Muscle layer of duodenum (tissue), 2 donors: ENCODE measurements at regions not wholly inside any gene's neighbourhood (a gene's known extent, or its start where the extent isn't known, plus 50 kb on each side); places are given as distances from the start of the nearest gene placed in this dataset.

Experiments used
- H3K27ac ChIP-seq: one replicate; pipeline ENCODE4 v1.7.0; 2013; ENCODE audit warnings: mild to moderate bottlenecking, low read length
- H3K27me3 ChIP-seq: one replicate; pipeline ENCODE4 v1.7.0; 2013; ENCODE audit warnings: low read depth, mild to moderate bottlenecking, control low read depth, low read length
- H3K36me3 ChIP-seq, 2 donors: one replicate each; pipeline ENCODE4 v1.7.0; 2013; ENCODE audit warnings: low read length in 2 of 2, control low read depth in 1 of 2, mild to moderate bottlenecking in 1 of 2; ENCODE audit not compliant: insufficient read depth in 2 of 2, control insufficient read depth in 1 of 2
- H3K4me1 ChIP-seq, 2 donors: one replicate each; pipeline ENCODE4 v1.7.0; 2013; ENCODE audit warnings: low read length in 2 of 2, mild to moderate bottlenecking in 2 of 2, control low read depth in 1 of 2, moderate library complexity in 1 of 2; ENCODE audit not compliant: insufficient read depth in 2 of 2, control insufficient read depth in 1 of 2
- H3K4me3 ChIP-seq, 2 donors: one replicate each; pipeline ENCODE4 v1.7.0; 2013; ENCODE audit warnings: low read length in 2 of 2, low read depth in 1 of 2, mild to moderate bottlenecking in 1 of 2
- H3K9me3 ChIP-seq, 2 donors: one replicate each; pipeline ENCODE4 v1.7.0; 2013; ENCODE audit warnings: low read length in 2 of 2, control low read depth in 1 of 2, mild to moderate bottlenecking in 1 of 2; ENCODE audit not compliant: control insufficient read depth in 1 of 2
- donor health status: healthy.

DNA sequence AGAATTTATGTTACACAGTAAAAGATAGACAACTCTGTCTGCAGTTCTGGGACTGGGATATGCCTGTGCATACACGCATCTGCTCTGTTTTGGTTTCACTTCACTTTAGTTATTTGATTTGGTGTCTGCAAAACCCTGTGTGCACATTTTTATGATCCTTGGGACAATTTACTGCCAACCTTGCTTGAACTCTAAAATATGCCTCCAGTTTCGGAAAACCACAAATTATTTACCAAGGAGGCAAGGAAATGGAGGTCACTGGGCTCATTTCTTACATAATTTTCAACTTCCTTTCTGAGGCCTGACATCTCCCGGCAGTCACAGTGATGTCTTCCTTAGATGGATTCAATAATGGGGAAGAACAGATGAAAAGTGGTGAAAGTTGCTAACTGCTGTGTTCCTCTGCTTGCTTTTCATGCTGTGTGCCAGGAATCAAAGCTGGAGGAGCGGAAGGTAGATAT lies 61.2 kb upstream of the TAF11L2 start:
- H3K27ac ChIP-seq: peak overlapping the region; percentile 39
- peak overlapping the region; percentile 34 for H3K4me3 ChIP-seq
- no peaks in the 10 kb centered on the region for H3K36me3 ChIP-seq

DNA sequence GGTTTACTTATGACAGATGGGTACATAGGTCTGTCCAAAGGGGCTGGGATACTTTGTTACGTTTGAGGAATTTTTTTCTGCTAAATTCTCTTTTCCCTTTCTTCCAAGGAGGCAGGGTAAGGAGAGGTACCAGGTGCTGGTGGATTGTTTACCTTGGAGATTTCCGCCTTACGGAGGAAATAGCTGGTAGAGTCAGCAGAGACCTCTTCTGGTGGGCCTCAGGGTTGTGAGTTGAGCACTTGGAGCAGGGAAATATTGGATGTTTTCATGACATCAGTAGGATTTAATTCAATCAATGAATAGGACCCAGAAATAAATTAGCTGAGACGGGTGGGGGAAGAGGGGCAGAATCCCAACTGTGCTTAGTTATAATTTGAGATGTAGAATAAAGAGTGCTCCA lies 60.0 kb upstream of the TAF11L2 start:
- Histone ChIP-seq H3K27me3 (no peaks in the 10 kb centered on the region), H3K4me1 (no peaks in the 10 kb centered on the region), H3K27ac (no peak overlapping the region), H3K9me3 (peaks cover 0 to 3% of the 10 kb centered on the region in 2 donors), H3K4me3 (no peak overlapping the region), H3K36me3 (no peaks in the 10 kb centered on the region)

More for the DNA sequence above, 61.2 kb upstream of the TAF11L2 start:
- H3K9me3 ChIP-seq: peaks cover 0 to 3% of the 10 kb centered on the region in 2 donors
- no peaks in the 10 kb centered on the region for H3K27me3 ChIP-seq
- H3K4me1 ChIP-seq: no peaks in the 10 kb centered on the region

DNA sequence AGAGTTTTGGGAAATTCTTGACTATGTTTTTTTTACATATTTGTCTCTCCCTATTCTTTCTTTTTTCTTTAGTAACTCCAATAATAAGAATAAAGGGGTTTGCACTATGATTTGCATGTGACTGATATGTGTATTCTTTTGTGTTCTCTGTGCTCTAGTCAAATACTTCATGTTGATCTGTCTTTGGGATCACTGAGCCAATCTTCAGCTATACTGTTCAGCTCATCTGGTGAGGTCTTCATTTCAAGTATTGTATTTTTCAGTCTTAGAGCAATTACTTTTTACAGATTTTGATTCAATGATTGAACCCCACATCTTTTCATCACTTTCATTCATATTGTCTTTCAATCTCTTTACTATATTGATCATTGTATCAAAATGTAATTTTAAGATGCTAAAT lies 58.1 kb upstream of the TAF11L2 start:
- H3K36me3 ChIP-seq: no peaks in the 10 kb centered on the region
- no peak overlapping the region for H3K27ac ChIP-seq
- no peaks in the 10 kb centered on the region for H3K27me3 ChIP-seq
- H3K9me3 ChIP-seq: peaks cover 0 to 3% of the 10 kb centered on the region in 2 donors
- no peak overlapping the region for H3K4me3 ChIP-seq
- H3K4me1 ChIP-seq: no peaks in the 10 kb centered on the region

DNA sequence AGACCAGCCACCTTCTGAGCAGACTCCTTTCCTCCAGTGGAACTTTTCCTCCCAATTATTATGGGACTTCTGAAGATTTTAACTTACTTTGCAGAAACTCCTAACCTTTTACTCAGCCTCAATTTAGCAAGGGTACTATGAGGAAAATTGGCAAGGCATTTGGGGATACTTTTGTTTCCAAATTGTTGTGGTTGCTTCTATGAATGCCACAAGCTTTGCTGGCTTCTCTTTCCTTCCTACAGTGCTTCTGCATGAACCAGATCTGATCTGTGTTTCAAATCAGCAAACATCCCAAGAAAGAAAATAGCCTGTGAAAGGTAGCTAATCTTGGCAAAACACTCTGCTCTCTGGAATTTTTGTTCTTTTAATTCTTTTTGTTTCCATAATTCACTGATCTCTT lies 57.3 kb upstream of the TAF11L2 start:
- no peaks in the 10 kb centered on the region for H3K27me3 ChIP-seq
- no peaks in the 10 kb centered on the region for H3K36me3 ChIP-seq
- peaks cover 0 to 3% of the 10 kb centered on the region in 2 donors for H3K9me3 ChIP-seq
- H3K4me1 ChIP-seq: no peaks in the 10 kb centered on the region
- H3K4me3 ChIP-seq: no peak overlapping the region
- no peak overlapping the region for H3K27ac ChIP-seq

DNA sequence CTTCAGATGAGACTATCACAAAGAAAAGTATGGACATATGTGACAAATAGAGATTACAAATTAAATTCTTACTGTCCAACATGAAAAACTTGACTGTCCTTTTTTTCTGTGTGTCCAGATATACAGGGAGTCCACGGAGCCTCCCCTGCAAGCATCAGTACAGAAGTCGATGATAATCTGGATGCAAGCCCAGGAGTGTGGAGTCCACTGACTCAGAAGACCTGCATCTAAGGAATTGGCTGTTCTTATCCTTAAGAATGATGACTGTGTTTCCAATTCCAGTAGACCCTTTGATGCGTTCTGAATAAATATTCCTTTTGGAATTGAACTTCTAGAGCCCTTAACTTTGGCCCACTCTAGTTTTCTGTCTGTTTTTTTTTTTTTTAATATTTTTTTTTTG lies 56.7 kb upstream of the TAF11L2 start:
- peaks cover 0 to 3% of the 10 kb centered on the region in 2 donors for H3K9me3 ChIP-seq
- no peak overlapping the region for H3K27ac ChIP-seq
- no peaks in the 10 kb centered on the region for H3K4me1 ChIP-seq
- H3K4me3 ChIP-seq: no peak overlapping the region
- H3K27me3 ChIP-seq: no peaks in the 10 kb centered on the region
- H3K36me3 ChIP-seq: no peaks in the 10 kb centered on the region

DNA sequence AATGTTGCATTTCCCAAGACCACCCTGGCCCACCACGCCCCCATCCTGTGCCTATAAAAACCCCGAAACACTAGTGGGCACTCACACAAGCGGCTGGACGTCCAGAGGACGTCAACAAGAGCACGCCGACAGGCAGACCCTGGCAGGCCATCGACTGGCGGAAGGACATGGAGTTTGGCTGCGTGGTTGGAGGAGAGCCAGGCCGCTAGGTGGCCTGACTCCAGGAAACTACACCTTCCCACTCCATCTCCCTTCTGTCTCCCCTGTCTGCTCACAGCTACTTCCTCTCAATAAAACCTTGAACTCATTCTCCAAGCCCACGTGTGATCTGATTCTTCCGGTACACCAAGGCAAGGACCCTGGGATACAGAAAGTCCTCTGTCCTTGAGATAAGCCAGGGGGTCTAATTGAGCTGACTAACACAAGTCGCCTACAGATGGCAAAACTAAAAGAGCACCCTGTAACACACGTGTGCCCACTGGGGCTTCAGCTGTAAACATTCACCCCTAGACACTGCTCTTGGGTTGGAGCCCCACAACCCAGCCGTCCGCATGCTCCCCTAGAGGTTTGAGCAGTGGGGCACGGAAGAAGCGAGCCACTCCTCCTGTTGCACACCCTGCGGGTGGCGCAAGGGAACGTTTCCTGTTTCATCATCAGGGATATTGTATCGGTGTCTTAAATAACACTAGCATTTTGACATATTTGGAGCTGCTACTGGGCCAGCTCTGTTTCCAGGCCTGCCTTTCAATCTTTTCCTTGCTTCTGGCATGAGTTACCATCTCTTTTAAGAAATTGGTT lies 54.5 kb upstream of the TAF11L2 start:
- no peaks in the 10 kb centered on the region for H3K27me3 ChIP-seq
- peaks cover 0 to 3% of the 10 kb centered on the region in 2 donors for H3K9me3 ChIP-seq
- no peak overlapping the region for H3K4me3 ChIP-seq
- no peaks in the 10 kb centered on the region for H3K36me3 ChIP-seq
- no peak overlapping the region for H3K27ac ChIP-seq
- H3K4me1 ChIP-seq: no peaks in the 10 kb centered on the region

DNA sequence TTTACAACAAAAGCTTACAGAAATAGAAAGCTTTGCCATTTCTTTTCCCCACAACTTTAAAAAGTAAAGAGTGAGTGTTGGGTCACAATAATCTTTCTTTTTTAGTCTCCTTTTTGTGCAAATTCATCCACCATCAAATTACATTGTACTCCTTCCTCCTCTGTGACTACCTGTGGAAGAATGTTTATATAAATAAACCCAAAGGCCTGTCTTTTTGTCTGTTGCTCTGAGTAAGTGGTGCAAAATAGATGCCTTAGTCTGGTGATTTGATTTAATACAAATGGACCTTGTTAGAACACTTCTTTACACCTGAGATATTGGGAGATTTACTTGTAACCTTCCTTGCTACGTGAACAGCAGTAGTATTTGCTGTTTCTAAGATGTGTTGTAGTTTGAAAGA lies 53.5 kb upstream of the TAF11L2 start:
- no peak overlapping the region for H3K4me3 ChIP-seq
- H3K27ac ChIP-seq: no peak overlapping the region
- H3K9me3 ChIP-seq: peaks cover 0 to 3% of the 10 kb centered on the region in 2 donors
- H3K27me3 ChIP-seq: no peaks in the 10 kb centered on the region
- no peaks in the 10 kb centered on the region for H3K4me1 ChIP-seq
- no peaks in the 10 kb centered on the region for H3K36me3 ChIP-seq

DNA sequence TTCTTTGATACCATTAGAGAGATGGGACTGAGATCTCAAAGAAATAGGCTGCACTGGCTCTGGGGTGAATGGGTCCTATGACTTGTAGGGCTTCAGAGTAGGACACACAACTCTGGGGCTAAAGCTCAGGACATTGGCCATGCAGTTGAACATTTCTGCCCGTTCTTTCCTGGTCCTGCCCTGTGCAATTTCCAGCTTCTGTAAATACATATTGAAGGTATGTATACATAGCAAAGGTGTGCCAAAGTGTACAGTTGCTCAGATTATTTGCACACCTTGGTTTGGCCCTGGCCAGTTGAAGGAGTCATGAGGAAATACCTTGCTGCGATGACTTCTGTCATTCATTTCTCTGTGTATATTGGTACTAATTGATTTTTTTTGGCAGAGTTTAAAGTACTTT lies 52.8 kb upstream of the TAF11L2 start:
- Histone ChIP-seq H3K27me3 (no peaks in the 10 kb centered on the region), H3K9me3 (no peaks in the 10 kb centered on the region), H3K27ac (no peak overlapping the region), H3K4me3 (no peak overlapping the region), H3K36me3 (no peaks in the 10 kb centered on the region), H3K4me1 (no peaks in the 10 kb centered on the region)
